ENCODE measurements at regions not wholly inside any gene's neighbourhood (a gene's known extent, or its start where the extent isn't known, plus 50 kb on each side); places are given as distances from the start of the nearest gene placed in this dataset.

DNA sequence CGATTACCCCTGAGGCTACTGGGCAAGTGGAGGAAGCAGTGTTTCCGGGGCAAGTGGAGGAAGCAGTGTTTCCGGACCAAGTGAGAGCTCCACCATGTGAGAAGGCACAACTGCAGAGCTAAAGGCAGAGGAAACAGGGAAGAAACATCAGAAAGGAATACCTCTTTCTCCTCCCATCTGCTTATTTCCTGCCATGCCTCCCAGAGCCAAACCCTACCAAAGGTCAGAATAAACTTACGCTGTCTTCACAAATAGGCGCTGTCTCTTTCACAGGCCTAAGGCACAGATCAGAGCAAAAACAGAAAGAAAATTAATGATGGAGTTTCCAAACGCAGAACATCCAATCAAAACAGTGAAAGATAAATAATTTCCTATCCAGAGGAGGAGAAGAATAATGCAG, 153.0 kb downstream of the ATOH1 start:
- Histone ChIP-seq H3K36me3 (ENCODE audit: insufficient read depth, low read length) (no peaks in the 10 kb centered on the region), H3K4me2 (ENCODE audit: low read length) (no peak overlapping the region), H2AFZ (ENCODE audit: low read length) (no peak overlapping the region), H3K4me3 (ENCODE audit: low read depth, low read length, poor library complexity, severe bottlenecking) (no peak overlapping the region), H3K9me3 (ENCODE audit: low read length) (peaks cover 3% of the 10 kb centered on the region; the same call in 1 of the 2 replicates), H3K27me3 (ENCODE audit: insufficient read depth, low read length) (no peaks in the 10 kb centered on the region), H3K79me2 (ENCODE audit: insufficient read depth, low read length) (no peaks in the 10 kb centered on the region), H3K27ac (ENCODE audit: low read depth, low read length, poor library complexity, severe bottlenecking) (peak overlapping the region; percentile 84), H3K4me1 (ENCODE audit: insufficient read depth, low read length, severe bottlenecking) (peaks cover 43% of the 10 kb centered on the region), H3K9me2 (ENCODE audit: low read depth, low read length) (no peaks in the 10 kb centered on the region), H3K9ac (ENCODE audit: low read length) (no peak overlapping the region), H3F3A (ENCODE audit: insufficient read depth, low read length) (no peaks in the 10 kb centered on the region), H4K20me1 (ENCODE audit: insufficient read depth, low read length) (no peaks in the 10 kb centered on the region)
- TF ChIP-seq EZH2 (IDR thresholded peaks at IDR 0.05; ENCODE audit: borderline replicate concordance, low read length) = no peak
- TF ChIP-seq, protein P1, sequence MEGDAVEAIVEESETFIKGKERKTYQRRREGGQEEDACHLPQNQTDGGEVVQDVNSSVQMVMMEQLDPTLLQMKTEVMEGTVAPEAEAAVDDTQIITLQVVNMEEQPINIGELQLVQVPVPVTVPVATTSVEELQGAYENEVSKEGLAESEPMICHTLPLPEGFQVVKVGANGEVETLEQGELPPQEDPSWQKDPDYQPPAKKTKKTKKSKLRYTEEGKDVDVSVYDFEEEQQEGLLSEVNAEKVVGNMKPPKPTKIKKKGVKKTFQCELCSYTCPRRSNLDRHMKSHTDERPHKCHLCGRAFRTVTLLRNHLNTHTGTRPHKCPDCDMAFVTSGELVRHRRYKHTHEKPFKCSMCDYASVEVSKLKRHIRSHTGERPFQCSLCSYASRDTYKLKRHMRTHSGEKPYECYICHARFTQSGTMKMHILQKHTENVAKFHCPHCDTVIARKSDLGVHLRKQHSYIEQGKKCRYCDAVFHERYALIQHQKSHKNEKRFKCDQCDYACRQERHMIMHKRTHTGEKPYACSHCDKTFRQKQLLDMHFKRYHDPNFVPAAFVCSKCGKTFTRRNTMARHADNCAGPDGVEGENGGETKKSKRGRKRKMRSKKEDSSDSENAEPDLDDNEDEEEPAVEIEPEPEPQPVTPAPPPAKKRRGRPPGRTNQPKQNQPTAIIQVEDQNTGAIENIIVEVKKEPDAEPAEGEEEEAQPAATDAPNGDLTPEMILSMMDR (IDR thresholded peaks at IDR 0.05; ENCODE audit: low read length) = no peak

DNA sequence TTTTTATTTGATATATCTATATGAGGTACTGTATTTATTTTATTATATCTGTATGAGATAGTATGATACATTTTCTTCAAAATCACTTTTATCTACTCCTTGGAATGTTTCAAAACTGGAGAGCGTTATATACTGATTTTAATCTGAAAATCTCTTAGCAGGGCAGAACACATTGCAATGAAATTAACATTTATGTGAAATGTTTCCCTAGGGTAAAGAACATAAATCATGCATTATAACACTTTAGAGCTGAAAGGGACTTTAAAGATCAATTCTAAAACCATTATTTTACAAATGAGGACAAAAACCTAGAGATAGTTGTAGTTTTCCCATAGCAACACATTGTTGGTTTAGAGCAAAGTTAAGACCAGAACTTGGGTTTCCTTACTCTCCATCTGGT, 153.7 kb downstream of the ATOH1 start:
- Histone ChIP-seq H3K36me3 (ENCODE audit: insufficient read depth, low read length) (no peaks in the 10 kb centered on the region), H3K4me1 (ENCODE audit: insufficient read depth, low read length, severe bottlenecking) (peaks cover 43% of the 10 kb centered on the region), H3K79me2 (ENCODE audit: insufficient read depth, low read length) (no peaks in the 10 kb centered on the region), H2AFZ (ENCODE audit: low read length) (no peak overlapping the region), H3K27me3 (ENCODE audit: insufficient read depth, low read length) (no peaks in the 10 kb centered on the region), H4K20me1 (ENCODE audit: insufficient read depth, low read length) (no peaks in the 10 kb centered on the region), H3F3A (ENCODE audit: insufficient read depth, low read length) (no peaks in the 10 kb centered on the region), H3K27ac (ENCODE audit: low read depth, low read length, poor library complexity, severe bottlenecking) (peak overlapping the region; percentile 84), H3K9me3 (ENCODE audit: low read length) (peaks cover 3% of the 10 kb centered on the region; the same call in 1 of the 2 replicates), H3K9me2 (ENCODE audit: low read depth, low read length) (no peaks in the 10 kb centered on the region), H3K4me2 (ENCODE audit: low read length) (peak overlapping the region; percentile 36; the same call in 1 of the 2 replicates), H3K9ac (ENCODE audit: low read length) (no peak overlapping the region; the same call in 1 of the 2 replicates), H3K4me3 (ENCODE audit: low read depth, low read length, poor library complexity, severe bottlenecking) (no peak overlapping the region)
- TF ChIP-seq, protein P1 (IDR thresholded peaks at IDR 0.05; ENCODE audit: low read length) = no peak
- no peak for TF ChIP-seq EZH2 (IDR thresholded peaks at IDR 0.05; ENCODE audit: borderline replicate concordance, low read length)

DNA sequence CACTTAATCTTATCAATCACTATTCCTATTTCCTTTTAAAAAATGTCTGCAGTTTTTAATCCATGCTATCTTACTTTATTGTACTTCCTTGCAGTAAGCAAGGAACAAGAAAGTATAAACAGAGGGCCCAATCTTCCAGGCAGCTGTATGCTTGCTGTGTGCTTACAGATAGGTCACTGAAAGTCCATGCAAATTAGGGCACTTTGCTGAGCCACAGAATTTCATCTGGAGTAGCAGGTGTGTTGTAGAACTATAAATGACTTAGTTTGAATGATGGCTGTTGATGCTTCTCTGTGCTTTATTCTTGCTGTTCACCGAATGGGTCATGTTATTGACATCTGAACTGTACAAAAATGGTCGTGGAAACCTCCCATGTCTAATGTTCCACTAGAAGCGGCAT, 154.6 kb downstream of the ATOH1 start:
- peaks cover 3% of the 10 kb centered on the region; the same call in 1 of the 2 replicates for H3K9me3 ChIP-seq (ENCODE audit: low read length)
- peak overlapping the region; percentile 18 for H3K4me3 ChIP-seq (ENCODE audit: low read depth, low read length, poor library complexity, severe bottlenecking)
- H3K36me3 ChIP-seq (ENCODE audit: insufficient read depth, low read length) = no peaks in the 10 kb centered on the region
- H3F3A ChIP-seq (ENCODE audit: insufficient read depth, low read length) = no peaks in the 10 kb centered on the region
- no peak overlapping the region for H3K9ac ChIP-seq (ENCODE audit: low read length)
- no peak for TF ChIP-seq EZH2 (IDR thresholded peaks at IDR 0.05; ENCODE audit: borderline replicate concordance, low read length)
- TF ChIP-seq, protein P1 (IDR thresholded peaks at IDR 0.05; ENCODE audit: low read length) = no peak
- H3K27ac ChIP-seq (ENCODE audit: low read depth, low read length, poor library complexity, severe bottlenecking) = peak overlapping the region; percentile 84
- peak overlapping the region; percentile 36; the same call in 1 of the 2 replicates for H3K4me2 ChIP-seq (ENCODE audit: low read length)
- H4K20me1 ChIP-seq (ENCODE audit: insufficient read depth, low read length) = no peaks in the 10 kb centered on the region
- no peak overlapping the region for H2AFZ ChIP-seq (ENCODE audit: low read length)
- no peaks in the 10 kb centered on the region for H3K79me2 ChIP-seq (ENCODE audit: insufficient read depth, low read length)
- peaks cover 43% of the 10 kb centered on the region for H3K4me1 ChIP-seq (ENCODE audit: insufficient read depth, low read length, severe bottlenecking)
- H3K9me2 ChIP-seq (ENCODE audit: low read depth, low read length) = no peaks in the 10 kb centered on the region
- no peaks in the 10 kb centered on the region for H3K27me3 ChIP-seq (ENCODE audit: insufficient read depth, low read length)

Data from OCI-LY1 (cell line).